ENCODE measurements at regions not wholly inside any gene's neighbourhood (a gene's known extent, or its start where the extent isn't known, plus 50 kb on each side); places are given as distances from the start of the nearest gene placed in this dataset.

- TF ChIP-seq POLR2A (IDR thresholded peaks at IDR 0.05): no peak
- TF ChIP-seq CTCF (IDR thresholded peaks at IDR 0.05): no peak
These were observed 1317.7 kb downstream of the MRPL39 start for GRCh38 chr21:24289539-24289938.
